NCI-H774 (cell line): ENCODE measurements at regions not wholly inside any gene's neighbourhood (a gene's known extent, or its start where the extent isn't known, plus 50 kb on each side); places are given as distances from the start of the nearest gene placed in this dataset.
"Not testable (repeated sequence)": the region's sequence is repeated elsewhere in the genome, so short reads cannot be mapped to it uniquely, and the experiment has no call there.

ENCODE experiments used
- DNase-seq: peaks from one replicate; lab custom pipeline; 2025; lab: John Stamatoyannopoulos, UW

GRCh38 chr3:154834831-154835230 is 245.3 kb upstream of the MME start:
- DNase-seq, result not testable (repeated sequence)

DNA sequence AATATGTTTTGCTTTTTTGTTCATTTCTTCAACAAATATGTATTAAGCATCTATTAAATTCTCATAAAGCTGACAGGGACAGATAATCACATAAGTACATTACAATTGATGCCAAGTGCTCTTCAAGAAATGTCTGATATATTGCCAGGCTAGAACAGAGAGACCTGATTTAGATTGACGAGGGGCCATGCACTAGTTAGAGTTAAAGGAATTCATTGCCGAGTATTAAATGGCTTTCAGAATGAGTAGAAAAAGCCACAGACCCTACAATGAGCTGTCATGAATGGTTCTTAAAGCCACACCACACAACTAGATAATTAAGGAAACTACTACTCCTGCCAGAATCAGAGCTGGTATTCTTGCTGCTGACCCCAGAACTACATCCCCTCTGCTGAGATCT is 250.2 kb upstream of the MME start:
- DNase-seq, result no peak

- DNase-seq, result no peak
These were observed 260.6 kb upstream of the MME start for GRCh38 chr3:154819491-154819890.

DNA sequence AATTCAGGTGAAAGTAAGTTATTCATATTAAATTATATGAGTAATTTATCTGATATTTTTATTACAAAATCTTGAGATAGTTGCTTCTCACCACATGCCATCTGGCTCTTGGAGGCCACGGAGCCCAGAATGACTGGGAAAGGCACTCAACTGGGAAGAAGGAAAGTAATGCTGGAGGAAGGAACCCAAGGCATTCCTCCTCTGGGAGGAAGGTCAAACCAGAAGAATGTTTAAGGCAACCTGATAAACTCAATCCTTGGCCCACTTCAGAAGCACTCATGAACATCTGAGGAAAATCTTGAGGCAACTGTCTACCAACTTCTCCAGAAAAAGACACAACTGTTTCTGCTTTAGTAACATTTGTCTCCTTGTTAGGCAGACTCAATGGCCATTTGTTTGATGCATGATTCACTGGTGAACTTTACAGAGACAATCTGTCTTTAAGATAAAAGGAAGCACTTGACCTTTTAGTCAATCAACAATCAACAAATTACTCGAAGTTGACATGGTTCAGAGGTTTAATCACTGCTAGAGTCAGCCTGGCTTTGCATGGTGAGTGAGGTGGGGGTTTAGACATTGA is 261.4 kb upstream of the MME start:
- no peak for DNase-seq

DNA sequence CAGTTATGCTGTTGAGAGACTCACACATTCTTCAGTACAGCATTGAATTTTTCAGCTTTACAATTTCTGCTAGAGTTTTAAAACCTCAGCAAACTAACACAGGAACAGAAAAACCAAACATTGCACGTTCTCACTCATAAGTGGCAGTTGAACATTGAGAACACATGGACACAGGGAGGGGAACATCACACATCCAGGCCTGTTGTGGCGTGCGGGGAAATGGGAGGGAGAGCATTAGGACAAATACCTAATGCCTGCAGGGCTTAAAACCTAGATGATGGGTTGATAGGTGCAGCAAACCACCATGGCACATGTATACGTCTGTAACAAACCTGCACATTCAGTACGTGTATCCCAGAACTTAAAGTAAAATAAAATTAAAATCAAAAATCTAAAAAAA is 270.1 kb upstream of the MME start:
- DNase-seq, result not testable (repeated sequence)

DNA sequence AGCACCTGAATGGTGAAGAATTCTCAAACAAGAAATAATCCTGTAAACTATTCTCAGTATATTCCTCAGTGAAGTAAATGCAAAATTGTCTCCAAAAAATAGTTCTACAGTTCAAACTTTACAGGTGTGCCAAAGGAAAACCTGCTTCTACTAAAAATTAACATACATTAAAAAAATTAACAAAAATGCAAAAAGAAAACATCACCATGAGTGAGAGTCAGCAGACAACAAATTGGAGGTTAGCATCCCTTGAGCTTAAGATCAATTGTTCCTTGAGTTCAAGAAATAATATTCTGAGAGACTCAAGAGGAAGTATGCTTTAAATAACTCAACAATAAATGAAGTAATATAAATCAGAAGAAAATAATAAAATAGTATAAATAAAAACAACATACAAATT is 278.4 kb upstream of the MME start:
- no peak for DNase-seq

DNA sequence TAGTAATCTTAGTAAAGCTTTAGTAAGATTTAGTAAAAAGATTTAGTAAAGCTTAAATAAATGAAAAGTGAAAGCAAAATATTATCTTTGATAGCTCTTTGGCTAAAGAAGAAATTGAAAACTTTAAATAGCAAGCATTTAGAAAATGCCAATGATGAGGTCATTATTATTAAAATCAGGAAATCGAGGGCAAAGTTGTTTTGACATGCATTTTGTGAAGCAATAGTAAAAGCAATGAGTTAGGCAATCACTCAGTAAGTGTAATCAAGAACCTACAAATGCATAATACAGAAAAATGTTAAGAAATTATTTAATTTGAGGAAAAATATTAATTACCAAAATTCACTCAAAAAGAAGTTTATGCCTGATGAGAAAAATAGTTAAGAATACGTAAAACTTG is 280.3 kb upstream of the MME start:
- DNase-seq, result no peak

DNA sequence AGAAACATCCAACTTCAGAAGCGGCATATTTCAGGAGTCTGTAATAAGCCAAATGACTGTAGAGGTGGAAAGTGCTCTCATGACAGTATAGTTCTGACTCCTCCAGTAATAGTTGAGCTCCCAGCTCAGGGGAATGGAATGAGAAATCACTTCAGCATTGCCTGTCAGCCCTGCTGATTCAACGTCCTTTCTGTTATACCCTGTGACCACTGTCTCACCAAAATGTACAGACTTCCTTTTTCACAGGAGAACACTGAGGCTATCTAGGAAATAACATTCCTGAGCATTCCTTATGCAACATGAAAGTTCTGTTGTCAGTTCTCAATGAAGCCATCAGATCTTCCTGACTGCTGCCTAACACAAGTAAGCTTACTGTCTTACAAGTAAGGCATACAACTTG is 284.5 kb upstream of the MME start:
- no peak for DNase-seq

GRCh38 chr3:154794814-154795445 is 285.2 kb upstream of the MME start:
- no peak for DNase-seq

DNA sequence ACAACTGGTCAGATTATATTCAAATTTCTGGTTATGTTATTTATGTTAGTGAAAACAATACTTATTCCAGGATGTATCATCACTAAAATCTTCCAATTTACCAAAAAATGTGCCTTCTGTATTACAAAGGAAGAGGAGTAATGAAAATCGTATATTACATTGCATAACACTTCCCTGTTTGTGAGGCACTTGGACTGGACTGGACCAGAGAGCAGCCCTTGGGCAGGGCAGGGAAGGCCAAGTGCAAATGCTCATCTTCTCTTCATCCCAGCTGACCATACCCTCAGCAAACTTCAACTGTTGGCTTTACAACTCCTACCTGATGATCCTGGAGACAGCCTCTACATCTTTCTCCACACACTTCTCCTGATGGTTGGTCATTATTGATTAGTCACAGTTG is 285.7 kb upstream of the MME start:
- no peak for DNase-seq

DNA sequence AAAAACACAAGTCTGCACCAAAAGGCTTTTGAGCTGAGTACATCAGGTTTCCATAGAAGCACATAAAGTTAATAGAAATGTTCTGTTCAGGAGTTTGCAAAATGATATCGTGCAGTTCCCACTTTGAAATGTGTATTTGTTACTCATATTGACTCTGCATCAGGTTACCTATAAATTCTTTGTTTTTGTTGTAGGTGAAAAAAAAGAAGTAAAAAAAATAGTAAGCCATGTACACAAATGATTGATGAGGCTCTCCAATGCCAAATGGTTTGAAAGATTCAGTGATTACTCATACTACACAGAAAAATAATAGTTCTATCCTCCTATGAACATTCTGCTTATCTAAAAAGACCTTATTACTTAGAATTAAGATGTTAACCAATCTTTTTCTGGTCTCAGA is 287.3 kb upstream of the MME start:
- no peak for DNase-seq

DNA sequence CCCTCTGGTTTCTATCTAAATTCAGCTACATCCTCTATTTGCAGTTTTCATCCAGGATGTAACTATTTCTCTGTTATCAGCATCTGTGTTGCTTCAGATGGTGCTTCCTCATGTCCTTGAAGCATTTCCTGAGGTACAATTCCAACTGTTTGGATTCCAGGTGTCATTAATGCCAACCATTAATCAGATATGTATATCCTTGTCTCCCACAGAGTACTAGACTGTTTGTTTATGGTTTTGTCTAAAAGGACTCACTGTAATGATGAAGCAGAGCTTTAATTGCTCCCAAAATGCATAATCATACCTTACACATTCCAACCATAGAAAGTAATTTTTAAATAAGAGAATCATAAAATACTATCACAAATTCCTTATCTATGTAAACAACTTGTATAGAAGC is 288.5 kb upstream of the MME start:
- DNase-seq, result no peak

DNA sequence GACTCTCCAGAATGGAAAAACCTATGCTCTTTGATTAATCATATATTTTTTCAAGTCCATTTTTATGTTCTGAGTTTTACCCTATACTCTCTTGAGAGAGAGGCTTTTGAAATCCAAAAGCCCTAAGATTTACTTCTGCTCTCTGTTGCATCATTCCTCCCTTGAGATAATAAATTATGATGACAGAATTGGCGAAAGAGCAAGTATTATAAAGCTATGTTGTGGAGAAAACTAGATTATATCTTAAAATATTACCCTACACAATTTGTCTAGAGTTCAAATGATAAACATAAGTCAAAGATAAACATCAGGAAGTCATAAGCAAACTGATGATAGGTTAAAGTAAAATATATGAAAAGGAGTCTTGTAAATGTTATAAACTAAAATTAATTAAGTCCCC is 293.4 kb upstream of the MME start:
- DNase-seq, result no peak

DNA sequence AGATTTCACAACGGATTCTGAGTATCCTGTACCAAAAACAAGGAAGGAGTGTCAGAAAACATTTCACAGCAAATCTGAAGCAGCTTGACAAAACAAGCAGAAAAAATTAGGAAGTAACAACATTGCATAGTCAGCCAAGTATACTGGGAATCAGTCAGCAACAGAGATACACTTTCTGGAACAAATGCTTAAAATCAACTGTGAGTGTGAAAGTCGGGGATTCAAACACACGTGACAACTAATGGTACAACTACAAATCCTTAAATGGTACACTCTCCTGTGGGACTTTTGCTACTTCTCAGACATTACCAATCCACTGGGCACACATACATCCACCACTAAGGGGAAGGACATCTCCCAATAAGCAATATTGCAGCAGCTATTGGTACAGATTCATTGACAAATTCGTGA is 296.6 kb upstream of the MME start:
- no peak for DNase-seq

DNA sequence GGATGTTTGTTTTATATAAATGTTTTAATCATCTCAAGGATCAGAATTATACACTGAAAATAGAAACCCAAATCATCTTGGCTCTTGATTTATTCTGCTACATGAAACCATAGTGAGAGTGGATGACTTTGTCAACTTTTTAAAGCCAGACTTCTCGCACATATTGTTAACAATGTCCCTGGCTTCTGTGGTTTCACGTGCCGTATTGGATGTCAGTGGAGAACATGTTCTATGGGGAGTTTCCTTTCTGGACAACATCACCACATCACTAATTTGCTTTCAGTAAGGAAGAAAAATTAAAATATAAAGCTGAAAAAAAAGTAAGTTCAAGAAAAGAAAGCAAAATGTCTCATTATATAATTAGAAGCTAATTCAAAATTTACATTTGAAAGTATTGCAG is 297.1 kb upstream of the MME start:
- no peak for DNase-seq

GRCh38 chr3:154782151-154782550 is 298.0 kb upstream of the MME start:
- no peak for DNase-seq

DNA sequence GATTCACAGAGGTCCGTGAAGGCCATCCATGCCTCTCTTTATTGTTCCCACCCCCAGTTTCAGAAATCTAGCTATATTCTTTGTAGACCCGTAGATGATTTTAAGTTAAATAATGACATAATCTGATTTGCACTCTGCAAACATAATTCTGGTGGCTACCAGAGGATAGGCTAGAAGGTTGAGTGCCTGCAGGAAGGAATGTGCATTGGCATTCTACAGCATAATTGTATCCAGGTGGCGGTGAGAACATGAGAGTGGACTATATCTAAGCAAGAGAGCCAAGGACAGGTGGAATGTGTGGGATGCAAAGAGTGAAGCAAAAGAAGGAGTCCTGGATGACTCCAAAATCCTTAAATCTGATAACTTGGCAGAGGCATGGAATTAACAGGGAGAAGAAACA is 298.5 kb upstream of the MME start:
- DNase-seq, result no peak

DNA sequence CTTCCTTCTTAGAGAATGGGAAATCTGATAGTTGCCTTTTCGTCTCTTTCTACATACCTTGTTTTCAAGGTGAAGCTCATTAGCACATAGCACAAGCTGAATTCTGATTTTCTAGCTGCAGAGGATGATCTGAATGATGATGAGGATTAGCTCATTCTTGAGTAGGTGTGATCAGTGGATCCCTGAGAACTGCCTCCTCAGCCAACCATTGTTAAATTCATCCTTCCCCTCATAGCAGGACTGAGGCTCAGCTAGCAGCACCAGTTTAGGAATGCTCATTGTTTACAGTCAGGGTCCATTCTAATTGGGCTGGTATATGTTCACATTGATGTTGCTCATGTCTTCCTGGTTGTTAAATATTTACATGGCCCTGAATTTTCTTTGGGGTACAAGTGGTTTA is 299.9 kb upstream of the MME start:
- no peak for DNase-seq

- no peak for DNase-seq
These were observed 300.5 kb upstream of the MME start for GRCh38 chr3:154779571-154779970.

DNA sequence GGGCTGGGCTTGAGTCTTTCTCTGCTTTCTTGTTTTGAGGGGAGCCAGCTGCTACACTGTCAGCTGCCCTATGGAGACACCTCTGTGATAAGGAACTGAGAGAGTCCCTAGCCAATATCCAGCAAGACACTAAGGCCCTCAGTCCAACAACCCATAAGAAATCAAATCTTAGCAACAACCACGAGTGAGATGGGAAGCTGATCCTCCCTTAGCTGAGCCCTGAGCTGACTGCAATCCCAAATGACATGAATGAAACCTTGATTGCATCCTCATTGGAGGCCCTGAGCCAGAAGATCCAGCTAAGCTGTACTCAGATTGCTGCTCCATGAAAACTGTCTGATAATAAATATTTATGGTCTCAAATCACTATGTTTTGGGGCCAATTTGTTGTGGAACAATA is 302.1 kb upstream of the MME start:
- DNase-seq, result no peak

DNA sequence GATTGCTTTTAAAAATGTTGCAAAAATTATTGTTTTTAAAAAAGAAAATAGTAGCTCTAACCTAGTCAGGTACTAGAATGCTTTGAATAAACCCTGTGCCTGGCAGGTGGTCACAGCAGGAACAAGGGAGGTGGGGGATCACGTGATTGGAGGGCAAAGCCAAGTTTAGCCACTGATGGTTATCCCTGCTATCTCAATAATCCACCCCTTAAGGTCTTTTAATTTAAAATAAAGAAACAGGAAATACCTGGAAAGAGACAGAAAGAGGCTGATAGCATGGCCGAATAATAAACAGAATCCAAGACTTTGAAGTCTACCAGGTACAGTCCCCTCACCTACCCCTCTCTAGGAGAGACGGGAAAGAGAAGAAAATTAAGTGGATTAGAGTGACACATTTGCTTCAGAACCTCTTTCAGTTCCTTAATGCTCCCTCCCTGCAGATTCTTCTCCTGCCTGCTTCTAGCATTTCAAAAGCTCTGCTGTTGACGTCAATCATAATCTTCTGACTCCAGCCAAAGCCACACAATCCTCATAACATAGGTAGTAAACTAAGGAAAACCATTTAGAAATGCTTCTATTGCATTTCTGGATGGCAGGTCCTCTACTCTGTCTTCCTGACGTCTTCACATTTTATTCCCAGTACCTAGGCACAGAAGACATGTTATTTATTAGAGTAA is 303.4 kb upstream of the MME start:
- no peak for DNase-seq

- DNase-seq, result no peak
These were observed 304.1 kb upstream of the MME start for GRCh38 chr3:154775821-154776548.
